Keratinocyte (primary cell): ENCODE measurements at regions not wholly inside any gene's neighbourhood (a gene's known extent, or its start where the extent isn't known, plus 50 kb on each side); places are given as distances from the start of the nearest gene placed in this dataset.

ENCODE experiments used
- DNase-seq: peaks from one replicate; pipeline ENCODE4 v3.0.0-alpha.2; 2011; ENCODE audit warnings: low read depth, missing footprints, low spot score
- FAIRE-seq: peaks from 2 replicates; lab custom pipeline; 2011; peaks lifted over from hg19 to GRCh38; lab: Jason Lieb, UNC
- H2AFZ ChIP-seq: 2 replicates; pipeline ENCODE4 v1.6.0; 2012; ENCODE audit warnings: low read length, control low read depth, inconsistent platforms; ENCODE audit not compliant: control insufficient read depth
- H3K27ac ChIP-seq: 2 replicates; pipeline ENCODE4 v1.5.1; 2011; ENCODE audit warnings: low read length; ENCODE audit not compliant: control insufficient read depth, insufficient read depth
- H3K27me3 ChIP-seq: 3 replicates; pipeline ENCODE4 v1.6.0; 2011; ENCODE audit warnings: low read length; ENCODE audit not compliant: control insufficient read depth, insufficient read depth; ENCODE audit errors: extremely low read depth
- H3K36me3 ChIP-seq, 2 experiments: 2 replicates in 1 of 2; 3 replicates in 1 of 2; pipeline ENCODE4 v1.5.1; 2011; ENCODE audit warnings: low read length in 2 of 2, mild to moderate bottlenecking in 1 of 2; ENCODE audit not compliant: control insufficient read depth in 2 of 2, insufficient read depth in 2 of 2; ENCODE audit errors: extremely low read depth in 1 of 2
- H3K4me1 ChIP-seq: 3 replicates; pipeline ENCODE4 v1.5.1; 2011; ENCODE audit warnings: low read length; ENCODE audit not compliant: control insufficient read depth, insufficient read depth; ENCODE audit errors: extremely low read depth
- H3K4me2 ChIP-seq: 3 replicates; pipeline ENCODE4 v1.6.0; 2011; ENCODE audit warnings: low read depth, low read length; ENCODE audit not compliant: control insufficient read depth, insufficient read depth; ENCODE audit errors: extremely low read depth
- H3K4me3 ChIP-seq, 3 experiments: fragments of 200-600 bp in 1 of 3; sonication (generic) in 1 of 3; 2 replicates in 2 of 3; 3 replicates in 1 of 3; pipeline ENCODE4 v1.5.1; 2011 to 2016; ENCODE audit warnings: low read length in 3 of 3, mild to moderate bottlenecking in 3 of 3, control low read depth in 2 of 3, inconsistent platforms in 1 of 3, low read depth in 1 of 3, mixed read lengths in 1 of 3, mixed run types in 1 of 3, moderate library complexity in 1 of 3; ENCODE audit not compliant: control insufficient read depth in 2 of 3, insufficient read depth in 2 of 3; ENCODE audit errors: extremely low read depth in 1 of 3
- H3K79me2 ChIP-seq: 2 replicates; pipeline ENCODE4 v1.6.0; 2012; ENCODE audit warnings: low read length; ENCODE audit not compliant: control insufficient read depth, insufficient read depth
- H3K9ac ChIP-seq: 3 replicates; pipeline ENCODE4 v1.6.0; 2011; ENCODE audit warnings: low read length; ENCODE audit not compliant: control insufficient read depth, insufficient read depth; ENCODE audit errors: extremely low read depth
- H3K9me1 ChIP-seq: 3 replicates; pipeline ENCODE4 v1.6.0; 2011; ENCODE audit warnings: low read length; ENCODE audit not compliant: control insufficient read depth, insufficient read depth; ENCODE audit errors: extremely low read depth
- H3K9me3 ChIP-seq: 2 replicates; pipeline ENCODE4 v1.5.1; 2012; ENCODE audit warnings: low read depth, low read length; ENCODE audit not compliant: control insufficient read depth
- H4K20me1 ChIP-seq: 3 replicates; pipeline ENCODE4 v1.6.0; 2011; ENCODE audit warnings: low read length; ENCODE audit not compliant: control insufficient read depth, insufficient read depth; ENCODE audit errors: extremely low read depth
- CTCF ChIP-seq, 3 experiments: IDR thresholded peaks in 1 of 3; conservative IDR thresholded peaks in 1 of 3; optimal IDR thresholded peaks in 1 of 3; 2 replicates in 2 of 3; 3 replicates in 1 of 3; pipeline versions ENCODE3 to v1.5.1; 2011; ENCODE audit warnings: low read length in 3 of 3, mild to moderate bottlenecking in 3 of 3, moderate library complexity in 2 of 3, control low read depth in 1 of 3, inconsistent platforms in 1 of 3; ENCODE audit not compliant: insufficient read depth in 2 of 3; ENCODE audit errors: extremely low read depth in 1 of 3
- EZH2 ChIP-seq: IDR thresholded peaks from one replicate; pipeline ENCODE4 v1.6.1; 2012; ENCODE audit warnings: inconsistent platforms, mild to moderate bottlenecking, low read length, moderate library complexity
- dilution Hi-C: fragments of 300-500 bp; cut with MboI; formaldehyde crosslinking; loops from one replicate; pipeline ENCODE4 v1.7.0; 2020; ENCODE audit warnings: low sequenced_read_pairs; ENCODE audit not compliant: extremely low pct_ligation_motif_present

DNA sequence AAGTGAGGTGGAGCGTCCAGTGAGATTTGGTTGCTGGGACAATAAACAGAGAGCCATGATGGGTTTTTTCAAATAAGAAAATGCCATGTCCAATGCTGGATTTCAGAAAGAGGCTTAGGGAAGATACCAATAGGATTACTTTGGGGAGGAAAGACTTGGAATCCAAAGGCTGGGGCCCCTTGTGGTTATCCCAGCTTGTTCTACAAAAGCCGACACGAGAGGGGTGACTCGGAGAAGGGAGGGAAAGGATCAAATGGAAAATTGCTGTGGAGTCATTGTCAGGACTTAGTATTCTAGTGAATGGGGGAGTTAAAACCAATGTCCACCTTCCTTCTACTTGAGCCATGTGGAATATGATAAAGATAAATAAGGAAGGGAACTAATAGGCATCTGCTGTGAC, 305.5 kb downstream of the SOX9 start:
- no peak overlapping the region for H3K9ac ChIP-seq
- H3K4me2 ChIP-seq: no peak overlapping the region
- no peaks in the 10 kb centered on the region for H4K20me1 ChIP-seq
- H3K36me3 ChIP-seq: peaks cover 12 to 14% of the 10 kb centered on the region in 2 experiments
- H3K27ac ChIP-seq: no peak overlapping the region
- H3K79me2 ChIP-seq: peaks cover 71% of the 10 kb centered on the region
- dilution Hi-C loops: no loop called here
- no peak overlapping the region for H2AFZ ChIP-seq
- FAIRE-seq (no peak), DNase-seq (no peak)
- no peak for TF ChIP-seq CTCF (optimal IDR thresholded peaks at IDR 0.05 in 1 of 3, IDR thresholded peaks at IDR 0.05 in 1 of 3, conservative IDR thresholded peaks at IDR 0.05 in 1 of 3; ENCODE audit: extremely low read depth in 1 of 3, insufficient read depth in 2 of 3, low read length in 3 of 3)
- TF ChIP-seq EZH2: no peak
- peaks cover 14% of the 10 kb centered on the region for H3K9me1 ChIP-seq
- peaks cover 25% of the 10 kb centered on the region for H3K4me1 ChIP-seq
- no peaks in the 10 kb centered on the region for H3K27me3 ChIP-seq
- no peak overlapping the region for H3K4me3 ChIP-seq
- H3K9me3 ChIP-seq: no peaks in the 10 kb centered on the region

DNA sequence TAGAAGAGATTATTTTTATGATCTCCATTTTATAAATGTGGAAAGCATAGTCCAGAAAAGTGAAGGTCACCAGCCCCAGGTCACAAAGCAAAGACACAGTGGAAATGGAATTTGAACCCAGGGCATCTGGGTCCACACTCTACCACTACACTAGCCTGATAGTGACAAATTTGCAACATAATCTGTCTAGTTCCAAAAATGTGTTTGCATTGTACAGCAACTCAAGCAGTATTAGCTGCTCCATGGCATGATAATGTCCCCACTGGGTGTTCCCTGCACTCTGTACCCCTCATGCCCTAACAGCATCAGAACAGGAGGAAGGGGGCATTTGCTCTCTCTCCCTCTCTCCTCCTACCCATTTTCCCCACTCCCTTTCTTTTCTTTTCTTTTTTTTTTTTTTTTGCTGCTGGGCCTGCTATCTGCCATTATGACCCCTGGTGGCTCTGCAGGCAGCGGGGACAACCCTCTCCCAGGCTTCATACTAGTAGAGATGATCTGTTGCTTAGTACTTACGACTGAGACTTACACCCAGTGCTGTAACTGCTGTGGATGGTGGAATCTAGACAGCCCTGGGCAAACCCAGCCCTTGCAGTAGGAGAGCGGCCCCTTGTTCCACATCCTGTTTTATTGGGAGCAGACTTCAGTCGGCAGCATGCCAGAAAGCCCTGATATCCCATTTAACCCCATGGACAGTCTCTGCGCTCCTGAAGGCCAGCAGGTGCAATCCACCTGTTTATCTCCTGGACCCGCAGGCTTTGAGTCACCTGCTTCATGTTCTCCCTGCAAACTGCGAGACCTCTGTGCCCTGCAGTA, 306.3 kb downstream of the SOX9 start:
- no peak for TF ChIP-seq EZH2
- TF ChIP-seq CTCF (optimal IDR thresholded peaks at IDR 0.05 in 1 of 3, IDR thresholded peaks at IDR 0.05 in 1 of 3, conservative IDR thresholded peaks at IDR 0.05 in 1 of 3; ENCODE audit: extremely low read depth in 1 of 3, insufficient read depth in 2 of 3, low read length in 3 of 3): no peak
- H3K4me1 ChIP-seq: peaks cover 20% of the 10 kb centered on the region
- peaks cover 73% of the 10 kb centered on the region for H3K79me2 ChIP-seq
- dilution Hi-C loops: no loop called here
- H3K9me3 ChIP-seq: no peaks in the 10 kb centered on the region
- peaks cover 12 to 14% of the 10 kb centered on the region in 2 experiments for H3K36me3 ChIP-seq
- H3K4me2 ChIP-seq: no peak overlapping the region
- no peak for DNase-seq
- no peak overlapping the region for H3K9ac ChIP-seq
- no peaks in the 10 kb centered on the region for H3K27me3 ChIP-seq
- peaks cover 8% of the 10 kb centered on the region for H3K9me1 ChIP-seq
- no peaks in the 10 kb centered on the region for H4K20me1 ChIP-seq
- H3K4me3 ChIP-seq: no peak overlapping the region
- no peak for FAIRE-seq
- no peak overlapping the region for H3K27ac ChIP-seq
- no peak overlapping the region for H2AFZ ChIP-seq
